ENCODE measurements at regions not wholly inside any gene's neighbourhood (a gene's known extent, or its start where the extent isn't known, plus 50 kb on each side); places are given as distances from the start of the nearest gene placed in this dataset.

DNA sequence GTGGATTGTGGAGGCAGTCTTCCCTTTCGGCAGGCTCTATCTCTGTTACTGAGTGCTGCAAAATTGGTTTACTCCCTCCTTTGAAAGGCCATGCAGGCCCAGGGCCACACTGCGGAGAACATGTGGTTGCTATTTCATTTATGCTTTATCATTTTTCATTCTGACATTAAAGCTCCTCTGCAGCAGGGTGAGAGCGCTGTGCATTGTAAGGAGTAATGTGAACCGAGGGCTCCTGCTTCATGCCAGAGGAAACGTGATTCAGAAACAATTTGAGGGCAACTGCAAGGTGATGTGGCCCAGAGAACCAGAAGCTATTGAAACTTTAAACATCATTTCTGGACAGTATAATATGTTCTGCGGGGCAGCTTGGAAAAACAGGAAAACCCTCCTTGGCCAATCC, 341.6 kb upstream of the NT5C1B start:
- TF ChIP-seq, protein P1, sequence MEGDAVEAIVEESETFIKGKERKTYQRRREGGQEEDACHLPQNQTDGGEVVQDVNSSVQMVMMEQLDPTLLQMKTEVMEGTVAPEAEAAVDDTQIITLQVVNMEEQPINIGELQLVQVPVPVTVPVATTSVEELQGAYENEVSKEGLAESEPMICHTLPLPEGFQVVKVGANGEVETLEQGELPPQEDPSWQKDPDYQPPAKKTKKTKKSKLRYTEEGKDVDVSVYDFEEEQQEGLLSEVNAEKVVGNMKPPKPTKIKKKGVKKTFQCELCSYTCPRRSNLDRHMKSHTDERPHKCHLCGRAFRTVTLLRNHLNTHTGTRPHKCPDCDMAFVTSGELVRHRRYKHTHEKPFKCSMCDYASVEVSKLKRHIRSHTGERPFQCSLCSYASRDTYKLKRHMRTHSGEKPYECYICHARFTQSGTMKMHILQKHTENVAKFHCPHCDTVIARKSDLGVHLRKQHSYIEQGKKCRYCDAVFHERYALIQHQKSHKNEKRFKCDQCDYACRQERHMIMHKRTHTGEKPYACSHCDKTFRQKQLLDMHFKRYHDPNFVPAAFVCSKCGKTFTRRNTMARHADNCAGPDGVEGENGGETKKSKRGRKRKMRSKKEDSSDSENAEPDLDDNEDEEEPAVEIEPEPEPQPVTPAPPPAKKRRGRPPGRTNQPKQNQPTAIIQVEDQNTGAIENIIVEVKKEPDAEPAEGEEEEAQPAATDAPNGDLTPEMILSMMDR (IDR thresholded peaks at IDR 0.05), result no peak
- Histone ChIP-seq H2AFZ (ENCODE audit: insufficient read depth, low read depth, low read length, poor library complexity, severe bottlenecking) (no peak overlapping the region), H3K4me1 (ENCODE audit: control insufficient read depth in 1 of 2, insufficient read depth in 2 of 2, low read length in 2 of 2) (no peaks in the 10 kb centered on the region), H3K4me3 (replicated peaks in 1 of 3; ENCODE audit: low read depth in 2 of 3, low read length in 3 of 3) (no peak overlapping the region), H3K79me2 (ENCODE audit: insufficient read depth, low read length) (no peaks in the 10 kb centered on the region), H3K9ac (ENCODE audit: insufficient read depth, low read length, poor library complexity, severe bottlenecking) (no peak overlapping the region), H3K4me2 (replicated peaks; ENCODE audit: extremely low read depth, low read length, poor library complexity, severe bottlenecking) (no peak overlapping the region), H3K27ac (ENCODE audit: low read depth in 1 of 2, low read length in 2 of 2) (no peak overlapping the region), H4K20me1 (ENCODE audit: insufficient read depth, low read length) (no peaks in the 10 kb centered on the region), H3K9me3 (replicated peaks in 1 of 2; ENCODE audit: control insufficient read depth in 1 of 2, insufficient read depth in 1 of 2, low read length in 2 of 2) (peaks cover 7 to 10% of the 10 kb centered on the region in 2 donors), H3K36me3 (replicated peaks in 1 of 2; ENCODE audit: control insufficient read depth in 1 of 2, insufficient read depth in 2 of 2, low read length in 2 of 2) (no peaks in the 10 kb centered on the region), H3K27me3 (ENCODE audit: control insufficient read depth in 2 of 2, insufficient read depth in 2 of 2, low read length in 2 of 2) (no peaks in the 10 kb centered on the region)
- no peak overlapping the region for H3K27ac Mint-ChIP-seq
- H3K36me3 Mint-ChIP-seq, result no peaks in the 10 kb centered on the region
- no peak for DNase-seq
- no peaks in the 10 kb centered on the region for H3K27me3 Mint-ChIP-seq (ENCODE audit: low read depth in 3 of 3)
- no peaks in the 10 kb centered on the region for H3K4me1 Mint-ChIP-seq
- 100% methylated on average over 1 of the region's 6 CpGs for WGBS (ENCODE audit: insufficient coverage)
- H3K9me3 Mint-ChIP-seq, result peaks cover 4 to 14% (median 8%) of the 10 kb centered on the region in 7 donors
- intact Hi-C loops (cut with micrococcal nuclease), result no loop called here
- H3K4me3 Mint-ChIP-seq, result no peak overlapping the region

DNA sequence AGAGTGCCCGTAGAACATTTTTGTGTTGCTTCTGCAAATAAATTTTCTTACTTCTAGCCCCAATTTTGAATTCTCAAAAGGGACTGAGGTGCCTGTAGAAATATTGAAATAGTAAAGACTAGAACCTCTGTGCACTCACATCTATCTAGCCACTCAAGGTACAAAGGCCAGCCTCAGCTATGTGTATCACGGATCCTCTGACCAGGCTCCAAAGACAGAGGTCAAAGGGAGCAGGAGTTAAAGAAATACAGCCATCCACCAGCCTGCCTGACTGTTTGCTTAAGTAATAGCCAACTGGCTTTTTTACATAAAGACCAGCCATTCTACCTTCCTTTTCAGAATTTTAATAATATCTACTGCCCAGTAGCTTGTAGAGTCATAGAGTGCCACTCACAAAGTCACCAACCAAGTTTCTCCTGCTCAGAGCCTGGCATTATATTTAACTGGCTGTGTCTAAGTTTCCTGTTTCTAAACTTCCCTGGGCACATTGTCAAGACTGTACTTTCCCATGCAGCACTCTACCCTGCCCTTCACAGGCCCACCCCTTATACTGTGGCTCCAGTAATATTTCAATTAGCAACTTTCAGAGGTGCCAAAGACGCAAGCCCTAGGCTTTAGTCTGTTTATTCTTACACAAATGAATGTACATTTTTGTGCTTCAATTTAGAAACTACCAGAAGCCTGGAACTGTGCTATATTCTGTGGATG, 338.3 kb upstream of the NT5C1B start:
- intact Hi-C loops (cut with micrococcal nuclease), result no loop called here

More for the DNA sequence above, 338.3 kb upstream of the NT5C1B start:
- Histone ChIP-seq H3K9me3 (replicated peaks in 1 of 2; ENCODE audit: control insufficient read depth in 1 of 2, insufficient read depth in 1 of 2, low read length in 2 of 2) (peaks cover 6 to 7% of the 10 kb centered on the region in 2 donors), H3K9ac (ENCODE audit: insufficient read depth, low read length, poor library complexity, severe bottlenecking) (no peak overlapping the region), H3K4me2 (replicated peaks; ENCODE audit: extremely low read depth, low read length, poor library complexity, severe bottlenecking) (no peak overlapping the region), H3K4me3 (replicated peaks in 1 of 3; ENCODE audit: low read depth in 2 of 3, low read length in 3 of 3) (no peak overlapping the region), H3K27ac (ENCODE audit: low read depth in 1 of 2, low read length in 2 of 2) (no peak overlapping the region), H3K4me1 (ENCODE audit: control insufficient read depth in 1 of 2, insufficient read depth in 2 of 2, low read length in 2 of 2) (no peaks in the 10 kb centered on the region), H4K20me1 (ENCODE audit: insufficient read depth, low read length) (no peaks in the 10 kb centered on the region), H3K79me2 (ENCODE audit: insufficient read depth, low read length) (no peaks in the 10 kb centered on the region), H3K36me3 (replicated peaks in 1 of 2; ENCODE audit: control insufficient read depth in 1 of 2, insufficient read depth in 2 of 2, low read length in 2 of 2) (no peaks in the 10 kb centered on the region), H2AFZ (ENCODE audit: insufficient read depth, low read depth, low read length, poor library complexity, severe bottlenecking) (no peak overlapping the region), H3K27me3 (ENCODE audit: control insufficient read depth in 2 of 2, insufficient read depth in 2 of 2, low read length in 2 of 2) (no peaks in the 10 kb centered on the region)
- Mint-ChIP-seq H3K36me3 (no peaks in the 10 kb centered on the region), H3K27ac (no peak overlapping the region), H3K4me1 (no peaks in the 10 kb centered on the region), H3K9me3 (peaks cover 4 to 13% (median 6%) of the 10 kb centered on the region in 7 donors), H3K4me3 (no peak overlapping the region), H3K27me3 (ENCODE audit: low read depth in 3 of 3) (peaks cover 0 to 2% (median 0%) of the 10 kb centered on the region in 3 donors)
- TF ChIP-seq, protein P1 (IDR thresholded peaks at IDR 0.05), result no peak
- no peak for DNase-seq
- WGBS (ENCODE audit: insufficient coverage), result no CpG with 5 or more reads among the region's 3 CpGs

Measured in CD14-positive monocyte (primary cell).